ENCODE measurements at regions not wholly inside any gene's neighbourhood (a gene's known extent, or its start where the extent isn't known, plus 50 kb on each side); places are given as distances from the start of the nearest gene placed in this dataset.

- H3K4me3 ChIP-seq: no peak overlapping the region
- no peak overlapping the region for H3K27ac ChIP-seq
- no peak for TF ChIP-seq CTCF (IDR thresholded peaks at IDR 0.05)
- DNase-seq (ENCODE audit: low spot score): no peak
Observed at GRCh38 chr20:55880361-55880760, 125.0 kb downstream of the CBLN4 start.

- TF ChIP-seq CTCF (IDR thresholded peaks at IDR 0.05): no peak
- DNase-seq (ENCODE audit: low spot score): no peak
- no peak overlapping the region for H3K4me3 ChIP-seq
- no peak overlapping the region for H3K27ac ChIP-seq
Observed at GRCh38 chr20:55855052-55855451, 150.3 kb downstream of the CBLN4 start.

GRCh38 chr20:55830121-55830827 is 175.0 kb downstream of the CBLN4 start:
- H3K4me3 ChIP-seq: no peak overlapping the region
- no peak for TF ChIP-seq CTCF (IDR thresholded peaks at IDR 0.05)
- no peak overlapping the region for H3K27ac ChIP-seq
- no peak for DNase-seq (ENCODE audit: low spot score)

- TF ChIP-seq CTCF (IDR thresholded peaks at IDR 0.05): no peak
- Histone ChIP-seq H3K27ac (no peak overlapping the region), H3K4me3 (no peak overlapping the region)
- DNase-seq (ENCODE audit: low spot score): no peak
Observed at GRCh38 chr20:55805138-55805537, 200.2 kb downstream of the CBLN4 start.

GRCh38 chr20:55800552-55801245 is 204.6 kb downstream of the CBLN4 start:
- no peak for DNase-seq (ENCODE audit: low spot score)
- Histone ChIP-seq H3K27ac (no peak overlapping the region), H3K4me3 (no peak overlapping the region)
- TF ChIP-seq CTCF (IDR thresholded peaks at IDR 0.05): no peak

GRCh38 chr20:55793986-55794385 is 211.3 kb downstream of the CBLN4 start:
- no peak overlapping the region for H3K27ac ChIP-seq
- DNase-seq (ENCODE audit: low spot score): no peak
- no peak for TF ChIP-seq CTCF (IDR thresholded peaks at IDR 0.05)
- no peak overlapping the region for H3K4me3 ChIP-seq

- no peak for TF ChIP-seq CTCF (IDR thresholded peaks at IDR 0.05)
- no peak overlapping the region for H3K27ac ChIP-seq
- DNase-seq (ENCODE audit: low spot score): no peak
- H3K4me3 ChIP-seq: no peak overlapping the region
Observed at GRCh38 chr20:55792049-55792448, 213.3 kb downstream of the CBLN4 start.
